ENCODE measurements at regions not wholly inside any gene's neighbourhood (a gene's known extent, or its start where the extent isn't known, plus 50 kb on each side); places are given as distances from the start of the nearest gene placed in this dataset.

DNA sequence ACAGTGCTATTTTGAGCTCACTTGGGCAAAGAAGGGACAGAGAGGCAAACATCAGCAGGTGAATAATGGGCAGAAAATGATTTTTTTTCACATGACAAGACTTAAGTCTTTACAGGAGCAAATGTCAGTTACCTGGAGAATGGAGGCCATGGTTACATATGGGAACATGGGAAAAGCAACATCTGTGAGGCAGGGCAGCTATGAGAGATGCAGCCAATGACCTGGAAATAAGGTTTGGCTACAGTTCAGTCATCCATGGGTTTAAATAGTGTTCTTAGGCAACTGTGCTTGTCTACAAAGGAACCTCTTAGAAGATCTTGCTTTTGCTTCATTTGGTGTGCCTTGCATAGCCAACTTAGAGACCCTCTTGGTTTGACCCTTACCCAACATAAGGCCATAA, 490.2 kb upstream of the LCORL start:
- no peak overlapping the region for H3K4me3 ChIP-seq (ENCODE audit: low read depth, low read length)
- DNase-seq (ENCODE audit: low read depth, low spot score) = no peak
- TF ChIP-seq, protein P1, sequence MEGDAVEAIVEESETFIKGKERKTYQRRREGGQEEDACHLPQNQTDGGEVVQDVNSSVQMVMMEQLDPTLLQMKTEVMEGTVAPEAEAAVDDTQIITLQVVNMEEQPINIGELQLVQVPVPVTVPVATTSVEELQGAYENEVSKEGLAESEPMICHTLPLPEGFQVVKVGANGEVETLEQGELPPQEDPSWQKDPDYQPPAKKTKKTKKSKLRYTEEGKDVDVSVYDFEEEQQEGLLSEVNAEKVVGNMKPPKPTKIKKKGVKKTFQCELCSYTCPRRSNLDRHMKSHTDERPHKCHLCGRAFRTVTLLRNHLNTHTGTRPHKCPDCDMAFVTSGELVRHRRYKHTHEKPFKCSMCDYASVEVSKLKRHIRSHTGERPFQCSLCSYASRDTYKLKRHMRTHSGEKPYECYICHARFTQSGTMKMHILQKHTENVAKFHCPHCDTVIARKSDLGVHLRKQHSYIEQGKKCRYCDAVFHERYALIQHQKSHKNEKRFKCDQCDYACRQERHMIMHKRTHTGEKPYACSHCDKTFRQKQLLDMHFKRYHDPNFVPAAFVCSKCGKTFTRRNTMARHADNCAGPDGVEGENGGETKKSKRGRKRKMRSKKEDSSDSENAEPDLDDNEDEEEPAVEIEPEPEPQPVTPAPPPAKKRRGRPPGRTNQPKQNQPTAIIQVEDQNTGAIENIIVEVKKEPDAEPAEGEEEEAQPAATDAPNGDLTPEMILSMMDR (IDR thresholded peaks at IDR 0.05; ENCODE audit: insufficient read depth, low read length, missing control alignments) = no peak
- ChIA-PET CTCF (no interaction called here), POLR2A (no interaction called here)

DNA sequence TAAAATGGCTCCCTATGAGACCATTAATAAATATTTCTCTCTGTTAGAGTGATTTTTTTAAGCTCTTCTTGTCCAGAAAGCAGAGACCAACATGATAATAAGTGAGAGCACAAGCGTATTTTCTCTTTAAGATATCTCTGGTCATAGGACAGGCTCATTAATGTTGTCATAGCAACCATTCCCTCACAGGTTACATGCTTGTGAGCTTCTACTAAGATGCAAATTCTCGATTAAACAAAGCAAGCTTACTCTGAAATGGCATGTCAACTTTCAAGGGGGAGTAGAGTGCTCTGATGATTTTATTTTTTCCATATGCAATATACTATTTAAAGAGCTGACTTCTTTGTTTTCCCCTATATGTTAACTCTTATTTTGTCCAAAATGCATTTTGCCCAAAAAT, 487.2 kb upstream of the LCORL start:
- H3K4me3 ChIP-seq (ENCODE audit: low read depth, low read length) = no peak overlapping the region
- DNase-seq (ENCODE audit: low read depth, low spot score) = no peak
- TF ChIP-seq, protein P1 (IDR thresholded peaks at IDR 0.05; ENCODE audit: insufficient read depth, low read length, missing control alignments) = no peak
- ChIA-PET CTCF (no interaction called here), POLR2A (no interaction called here)

DNA sequence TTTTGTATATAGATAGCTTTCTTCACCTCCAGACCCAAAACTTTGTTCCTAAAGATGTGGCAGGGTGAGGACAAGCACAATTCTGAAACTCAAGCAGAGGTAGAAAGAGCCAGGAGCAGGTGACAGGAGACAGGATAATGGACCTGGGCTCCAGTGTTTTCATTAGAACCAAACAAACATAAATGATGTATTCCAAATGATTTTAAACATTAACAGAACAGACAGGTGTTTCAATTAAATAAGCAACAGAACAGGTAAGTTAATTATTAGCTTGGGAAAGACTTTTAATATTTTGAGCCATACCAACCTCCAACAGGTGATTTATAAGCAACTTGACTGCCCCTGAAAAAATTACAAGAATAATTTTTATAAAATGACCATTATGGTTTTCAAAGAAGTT, 459.4 kb upstream of the LCORL start:
- POLR2A ChIA-PET = no interaction called here
- DNase-seq (ENCODE audit: low read depth, low spot score) = no peak
- TF ChIP-seq, protein P1 (IDR thresholded peaks at IDR 0.05; ENCODE audit: insufficient read depth, low read length, missing control alignments) = no peak
- CTCF ChIA-PET = no interaction called here
- no peak overlapping the region for H3K4me3 ChIP-seq (ENCODE audit: low read depth, low read length)

DNA sequence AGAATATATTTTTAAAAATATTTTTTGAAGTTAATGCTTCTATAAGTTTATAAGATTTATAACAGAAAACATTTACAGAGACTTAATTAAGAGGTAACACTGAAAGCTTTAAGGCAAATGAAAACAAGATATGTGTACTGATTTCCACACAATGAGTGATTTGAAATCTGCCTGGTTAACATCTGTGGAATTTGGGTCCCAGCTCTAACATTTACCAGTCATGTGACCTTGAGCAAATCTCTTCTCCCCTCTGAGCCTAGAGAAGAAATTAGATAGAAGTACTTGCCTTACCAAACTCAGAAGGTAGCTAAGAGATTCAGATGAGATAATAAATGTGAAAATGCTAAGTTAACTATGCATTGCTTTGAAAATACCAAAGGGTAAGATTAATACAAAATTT, 458.8 kb upstream of the LCORL start:
- no peak overlapping the region for H3K4me3 ChIP-seq (ENCODE audit: low read depth, low read length)
- CTCF ChIA-PET = no interaction called here
- POLR2A ChIA-PET = no interaction called here
- TF ChIP-seq, protein P1 (IDR thresholded peaks at IDR 0.05; ENCODE audit: insufficient read depth, low read length, missing control alignments) = no peak
- DNase-seq (ENCODE audit: low read depth, low spot score) = no peak

DNA sequence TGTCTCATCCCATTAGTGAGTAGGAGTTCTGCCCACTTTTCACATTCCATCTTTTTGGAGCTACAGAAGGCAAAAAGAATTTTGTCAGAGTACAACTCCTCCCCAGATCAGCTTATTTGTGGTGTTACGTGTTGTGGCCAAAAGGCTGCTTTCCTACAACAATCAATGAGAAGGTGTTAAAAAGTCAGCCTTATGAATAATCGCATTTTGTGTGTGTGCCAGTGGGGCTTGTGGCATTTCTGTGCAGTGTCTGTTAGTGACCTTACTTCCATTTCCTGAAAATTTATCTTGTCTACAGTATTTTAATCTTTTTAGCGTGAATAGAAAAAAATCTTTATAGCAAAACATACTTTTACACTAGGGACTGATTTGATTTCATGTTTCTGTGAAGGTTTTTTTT, 458.3 kb upstream of the LCORL start:
- H3K4me3 ChIP-seq (ENCODE audit: low read depth, low read length) = no peak overlapping the region
- DNase-seq (ENCODE audit: low read depth, low spot score) = no peak
- POLR2A ChIA-PET = no interaction called here
- CTCF ChIA-PET = no interaction called here
- TF ChIP-seq, protein P1 (IDR thresholded peaks at IDR 0.05; ENCODE audit: insufficient read depth, low read length, missing control alignments) = no peak

DNA sequence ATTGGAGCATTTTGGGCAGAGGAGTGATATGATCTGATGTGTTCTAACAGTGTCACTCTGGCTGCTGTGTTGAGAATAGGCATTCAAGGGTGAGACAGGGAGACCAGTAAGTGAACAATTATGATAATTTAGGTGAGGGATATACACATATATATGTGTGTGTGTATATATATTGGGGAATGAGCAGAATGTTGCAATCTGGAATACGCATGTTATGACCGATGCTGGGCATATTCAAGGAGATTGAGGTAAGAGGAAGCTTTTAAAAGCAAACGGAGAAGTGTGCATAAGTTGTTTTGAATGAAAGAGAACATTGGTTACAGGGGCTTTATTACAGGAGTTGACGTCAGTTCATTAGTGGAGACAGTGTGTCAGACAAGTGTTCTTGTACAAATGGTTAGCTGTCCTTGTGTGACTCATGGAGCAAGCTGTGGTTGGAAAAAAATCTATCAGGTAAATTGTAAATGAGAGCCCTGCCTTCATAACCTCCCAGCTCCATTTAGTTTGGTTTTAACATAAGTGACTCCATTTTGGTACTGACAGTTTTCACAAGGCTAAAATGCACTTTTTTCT, 442.5 kb upstream of the LCORL start:
- ChIA-PET POLR2A (no interaction called here), CTCF (no interaction called here)
- DNase-seq (ENCODE audit: low read depth, low spot score) = no peak
- TF ChIP-seq, protein P1 (IDR thresholded peaks at IDR 0.05; ENCODE audit: insufficient read depth, low read length, missing control alignments) = no peak
- no peak overlapping the region for H3K4me3 ChIP-seq (ENCODE audit: low read depth, low read length)

Data from AG04449 (cell line).